ENCODE measurements at regions not wholly inside any gene's neighbourhood (a gene's known extent, or its start where the extent isn't known, plus 50 kb on each side); places are given as distances from the start of the nearest gene placed in this dataset.
"Not testable (repeated sequence)": the region's sequence is repeated elsewhere in the genome, so short reads cannot be mapped to it uniquely, and the experiment has no call there.

- Mint-ChIP-seq H3K27me3 (ENCODE audit: low read depth) (no peaks in the 10 kb centered on the region), H3K27ac (no peak overlapping the region), H3K9me3 (peaks cover 4% of the 10 kb centered on the region), H3K4me1 (ENCODE audit: low read depth) (no peaks in the 10 kb centered on the region), H3K36me3 (ENCODE audit: low read depth) (no peaks in the 10 kb centered on the region), H3K4me3 (no peak overlapping the region)
- intact Hi-C loops (cut with micrococcal nuclease), result no loop called here
- CTCF ChIA-PET, result no interaction called here
- DNase-seq, result no peak
Observed at GRCh38 chr12:19994968-19995367, 373.4 kb upstream of the PDE3A start.

- no peaks in the 10 kb centered on the region for H3K4me1 Mint-ChIP-seq (ENCODE audit: low read depth)
- no peak overlapping the region for H3K4me3 Mint-ChIP-seq
- no peak overlapping the region for H3K27ac Mint-ChIP-seq
- H3K36me3 Mint-ChIP-seq (ENCODE audit: low read depth), result no peaks in the 10 kb centered on the region
- H3K9me3 Mint-ChIP-seq, result peaks cover 5% of the 10 kb centered on the region
- DNase-seq, result no peak
- CTCF ChIA-PET, result no interaction called here
- no peaks in the 10 kb centered on the region for H3K27me3 Mint-ChIP-seq (ENCODE audit: low read depth)
- intact Hi-C loops (cut with micrococcal nuclease), result no loop called here
Observed at GRCh38 chr12:19997656-19998400, 370.5 kb upstream of the PDE3A start.

GRCh38 chr12:19998411-19998810 lies 369.9 kb upstream of the PDE3A start:
- no peaks in the 10 kb centered on the region for H3K4me1 Mint-ChIP-seq (ENCODE audit: low read depth)
- CTCF ChIA-PET, result no interaction called here
- intact Hi-C loops (cut with micrococcal nuclease), result no loop called here
- no peaks in the 10 kb centered on the region for H3K36me3 Mint-ChIP-seq (ENCODE audit: low read depth)
- H3K4me3 Mint-ChIP-seq, result no peak overlapping the region
- H3K9me3 Mint-ChIP-seq, result peaks cover 5% of the 10 kb centered on the region
- H3K27ac Mint-ChIP-seq, result no peak overlapping the region
- no peak for DNase-seq
- no peaks in the 10 kb centered on the region for H3K27me3 Mint-ChIP-seq (ENCODE audit: low read depth)

- CTCF ChIA-PET, result no interaction called here
- intact Hi-C loops (cut with micrococcal nuclease), result no loop called here
- H3K4me3 Mint-ChIP-seq, result no peak overlapping the region
- H3K27me3 Mint-ChIP-seq (ENCODE audit: low read depth), result no peaks in the 10 kb centered on the region
- H3K4me1 Mint-ChIP-seq (ENCODE audit: low read depth), result no peaks in the 10 kb centered on the region
- DNase-seq, result no peak
- H3K27ac Mint-ChIP-seq, result no peak overlapping the region
- peaks cover 3% of the 10 kb centered on the region for H3K9me3 Mint-ChIP-seq
- no peaks in the 10 kb centered on the region for H3K36me3 Mint-ChIP-seq (ENCODE audit: low read depth)
Observed at GRCh38 chr12:19998961-19999804, 369.2 kb upstream of the PDE3A start.

- Mint-ChIP-seq H3K4me3 (no peak overlapping the region), H3K4me1 (ENCODE audit: low read depth) (no peaks in the 10 kb centered on the region), H3K9me3 (peaks cover 3% of the 10 kb centered on the region), H3K27me3 (ENCODE audit: low read depth) (no peaks in the 10 kb centered on the region), H3K36me3 (ENCODE audit: low read depth) (no peaks in the 10 kb centered on the region), H3K27ac (no peak overlapping the region)
- no peak for DNase-seq
- intact Hi-C loops (cut with micrococcal nuclease), result no loop called here
- CTCF ChIA-PET, result no interaction called here
Observed at GRCh38 chr12:19999805-20000138, 368.6 kb upstream of the PDE3A start.

- intact Hi-C loops (cut with micrococcal nuclease), result no loop called here
- Mint-ChIP-seq H3K4me1 (ENCODE audit: low read depth) (no peaks in the 10 kb centered on the region), H3K27me3 (ENCODE audit: low read depth) (no peaks in the 10 kb centered on the region), H3K4me3 (no peak overlapping the region), H3K27ac (no peak overlapping the region), H3K36me3 (ENCODE audit: low read depth) (no peaks in the 10 kb centered on the region), H3K9me3 (peaks cover 3% of the 10 kb centered on the region)
- DNase-seq, result no peak
- CTCF ChIA-PET, result no interaction called here
Observed at GRCh38 chr12:20000229-20000849, 368.0 kb upstream of the PDE3A start.

GRCh38 chr12:20003252-20003651 lies 365.1 kb upstream of the PDE3A start:
- H3K4me1 Mint-ChIP-seq (ENCODE audit: low read depth), result no peaks in the 10 kb centered on the region
- DNase-seq, result no peak
- H3K27ac Mint-ChIP-seq, result no peak overlapping the region
- H3K27me3 Mint-ChIP-seq (ENCODE audit: low read depth), result no peaks in the 10 kb centered on the region
- intact Hi-C loops (cut with micrococcal nuclease), result no loop called here
- no peak overlapping the region for H3K4me3 Mint-ChIP-seq
- CTCF ChIA-PET, result interaction anchor here (0.6 kb wide), 1 partner anchor 1561 kb away, joined by 5 read pairs; no protein-coding TSS in a partner anchor
- H3K36me3 Mint-ChIP-seq (ENCODE audit: low read depth), result no peaks in the 10 kb centered on the region
- H3K9me3 Mint-ChIP-seq, result peaks cover 3% of the 10 kb centered on the region

- intact Hi-C loops (cut with micrococcal nuclease), result no loop called here
- H3K27me3 Mint-ChIP-seq (ENCODE audit: low read depth), result no peaks in the 10 kb centered on the region
- no peaks in the 10 kb centered on the region for H3K36me3 Mint-ChIP-seq (ENCODE audit: low read depth)
- no peaks in the 10 kb centered on the region for H3K4me1 Mint-ChIP-seq (ENCODE audit: low read depth)
- DNase-seq, result no peak
- no peak overlapping the region for H3K4me3 Mint-ChIP-seq
- CTCF ChIA-PET, result no interaction called here
- H3K27ac Mint-ChIP-seq, result no peak overlapping the region
- peaks cover 8% of the 10 kb centered on the region for H3K9me3 Mint-ChIP-seq
Observed at GRCh38 chr12:20004952-20005351, 363.4 kb upstream of the PDE3A start.

- H3K27me3 Mint-ChIP-seq (ENCODE audit: low read depth), result no peaks in the 10 kb centered on the region
- no peaks in the 10 kb centered on the region for H3K4me1 Mint-ChIP-seq (ENCODE audit: low read depth)
- no peak overlapping the region for H3K27ac Mint-ChIP-seq
- DNase-seq, result no peak
- CTCF ChIA-PET, result no interaction called here
- H3K4me3 Mint-ChIP-seq, result no peak overlapping the region
- no peaks in the 10 kb centered on the region for H3K36me3 Mint-ChIP-seq (ENCODE audit: low read depth)
- intact Hi-C loops (cut with micrococcal nuclease), result no loop called here
- H3K9me3 Mint-ChIP-seq, result peaks cover 6% of the 10 kb centered on the region
Observed at GRCh38 chr12:20006871-20007730, 361.2 kb upstream of the PDE3A start.

GRCh38 chr12:20009965-20010364 lies 358.4 kb upstream of the PDE3A start:
- CTCF ChIA-PET; H3K4me1 Mint-ChIP-seq (ENCODE audit: low read depth); H3K9me3 Mint-ChIP-seq: not testable (repeated sequence)

GRCh38 chr12:20011200-20011599 lies 357.1 kb upstream of the PDE3A start:
- CTCF ChIA-PET, result no interaction called here
- Mint-ChIP-seq H3K27ac (no peak overlapping the region), H3K9me3 (peaks cover 5% of the 10 kb centered on the region), H3K36me3 (ENCODE audit: low read depth) (no peaks in the 10 kb centered on the region), H3K4me3 (no peak overlapping the region), H3K27me3 (ENCODE audit: low read depth) (no peaks in the 10 kb centered on the region), H3K4me1 (ENCODE audit: low read depth) (no peaks in the 10 kb centered on the region)
- intact Hi-C loops (cut with micrococcal nuclease), result no loop called here
- DNase-seq, result no peak

More at GRCh38 chr12:20009965-20010364, 358.4 kb upstream of the PDE3A start:
- H3K36me3 Mint-ChIP-seq (ENCODE audit: low read depth); H3K27ac Mint-ChIP-seq; H3K4me3 Mint-ChIP-seq; H3K27me3 Mint-ChIP-seq (ENCODE audit: low read depth); intact Hi-C loops (cut with micrococcal nuclease); DNase-seq: not testable (repeated sequence)

GRCh38 chr12:20017802-20018201 lies 350.5 kb upstream of the PDE3A start:
- no peaks in the 10 kb centered on the region for H3K4me1 Mint-ChIP-seq (ENCODE audit: low read depth)
- no peak overlapping the region for H3K27ac Mint-ChIP-seq
- H3K9me3 Mint-ChIP-seq, result no peaks in the 10 kb centered on the region
- CTCF ChIA-PET, result no interaction called here
- no peaks in the 10 kb centered on the region for H3K27me3 Mint-ChIP-seq (ENCODE audit: low read depth)
- H3K4me3 Mint-ChIP-seq, result no peak overlapping the region
- H3K36me3 Mint-ChIP-seq (ENCODE audit: low read depth), result no peaks in the 10 kb centered on the region
- intact Hi-C loops (cut with micrococcal nuclease), result no loop called here
- DNase-seq, result no peak
